Astrocyte (in vitro differentiated cells and primary cell): ENCODE measurements at regions not wholly inside any gene's neighbourhood (a gene's known extent, or its start where the extent isn't known, plus 50 kb on each side); places are given as distances from the start of the nearest gene placed in this dataset.
"Not testable (repeated sequence)": the region's sequence is repeated elsewhere in the genome, so short reads cannot be mapped to it uniquely, and the experiment has no call there.

Experiments used
- EZH2 ChIP-seq: IDR thresholded peaks from 2 replicates; pipeline ENCODE4 v1.6.1; 2012; ENCODE audit warnings: mild to moderate bottlenecking, low read length, inconsistent platforms; ENCODE audit not compliant: insufficient read depth
- TF ChIP-seq, protein P1 (sequence below): IDR thresholded peaks from 2 replicates; pipeline ENCODE4 v1.5.1; 2011; ENCODE audit warnings: low read depth, mild to moderate bottlenecking, inconsistent platforms, low read length, moderate library complexity; ENCODE audit not compliant: insufficient read depth

- TF ChIP-seq, protein P1, sequence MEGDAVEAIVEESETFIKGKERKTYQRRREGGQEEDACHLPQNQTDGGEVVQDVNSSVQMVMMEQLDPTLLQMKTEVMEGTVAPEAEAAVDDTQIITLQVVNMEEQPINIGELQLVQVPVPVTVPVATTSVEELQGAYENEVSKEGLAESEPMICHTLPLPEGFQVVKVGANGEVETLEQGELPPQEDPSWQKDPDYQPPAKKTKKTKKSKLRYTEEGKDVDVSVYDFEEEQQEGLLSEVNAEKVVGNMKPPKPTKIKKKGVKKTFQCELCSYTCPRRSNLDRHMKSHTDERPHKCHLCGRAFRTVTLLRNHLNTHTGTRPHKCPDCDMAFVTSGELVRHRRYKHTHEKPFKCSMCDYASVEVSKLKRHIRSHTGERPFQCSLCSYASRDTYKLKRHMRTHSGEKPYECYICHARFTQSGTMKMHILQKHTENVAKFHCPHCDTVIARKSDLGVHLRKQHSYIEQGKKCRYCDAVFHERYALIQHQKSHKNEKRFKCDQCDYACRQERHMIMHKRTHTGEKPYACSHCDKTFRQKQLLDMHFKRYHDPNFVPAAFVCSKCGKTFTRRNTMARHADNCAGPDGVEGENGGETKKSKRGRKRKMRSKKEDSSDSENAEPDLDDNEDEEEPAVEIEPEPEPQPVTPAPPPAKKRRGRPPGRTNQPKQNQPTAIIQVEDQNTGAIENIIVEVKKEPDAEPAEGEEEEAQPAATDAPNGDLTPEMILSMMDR: not testable (repeated sequence)
- TF ChIP-seq EZH2: not testable (repeated sequence)
These were observed 290.0 kb upstream of the MIR17HG start for GRCh38 chr13:91057507-91057906.
